H7 (cell line): ENCODE measurements at regions not wholly inside any gene's neighbourhood (a gene's known extent, or its start where the extent isn't known, plus 50 kb on each side); places are given as distances from the start of the nearest gene placed in this dataset.
"Not testable (repeated sequence)": the region's sequence is repeated elsewhere in the genome, so short reads cannot be mapped to it uniquely, and the experiment has no call there.

Source experiments
- DNase-seq: peaks from one replicate; pipeline ENCODE4 v3.0.0; 2012
- H3K27me3 ChIP-seq: 2 replicates; pipeline ENCODE4 v1.6.0; 2011; ENCODE audit warnings: mild to moderate bottlenecking, low read length; ENCODE audit not compliant: control insufficient read depth, insufficient read depth
- H3K36me3 ChIP-seq: replicated peaks from 2 replicates; pipeline ENCODE4 v1.5.1; 2011; ENCODE audit warnings: low read length; ENCODE audit not compliant: control insufficient read depth, insufficient read depth
- H3K4me3 ChIP-seq: 2 replicates; pipeline ENCODE4 v1.5.1; 2011; ENCODE audit warnings: low read depth, mild to moderate bottlenecking, control low read depth, low read length, moderate library complexity; ENCODE audit not compliant: insufficient read depth

GRCh38 chr13:67515895-67516294, 285.8 kb upstream of the PCDH9 start:
- no peak for DNase-seq
- no peaks in the 10 kb centered on the region for H3K36me3 ChIP-seq
- H3K4me3 ChIP-seq, result no peak overlapping the region
- H3K27me3 ChIP-seq, result no peaks in the 10 kb centered on the region

GRCh38 chr13:67509018-67509417, 278.9 kb upstream of the PCDH9 start:
- no peak for DNase-seq
- no peaks in the 10 kb centered on the region for H3K27me3 ChIP-seq
- H3K4me3 ChIP-seq, result no peak overlapping the region

GRCh38 chr13:67508275-67508674, 278.1 kb upstream of the PCDH9 start:
- not testable (repeated sequence) for DNase-seq, H3K36me3 ChIP-seq, H3K27me3 ChIP-seq, H3K4me3 ChIP-seq

More at GRCh38 chr13:67509018-67509417, 278.9 kb upstream of the PCDH9 start:
- H3K36me3 ChIP-seq, result no peaks in the 10 kb centered on the region

- Histone ChIP-seq H3K36me3 (no peaks in the 10 kb centered on the region), H3K27me3 (no peaks in the 10 kb centered on the region), H3K4me3 (no peak overlapping the region)
- DNase-seq, result no peak
Observed at GRCh38 chr13:67506407-67506806, 276.3 kb upstream of the PCDH9 start.

GRCh38 chr13:67505376-67505775, 275.2 kb upstream of the PCDH9 start:
- H3K27me3 ChIP-seq, result no peaks in the 10 kb centered on the region
- no peak overlapping the region for H3K4me3 ChIP-seq
- no peak for DNase-seq
- no peaks in the 10 kb centered on the region for H3K36me3 ChIP-seq

GRCh38 chr13:67498948-67499347, 268.8 kb upstream of the PCDH9 start:
- H3K4me3 ChIP-seq, result no peak overlapping the region

GRCh38 chr13:67493835-67494234, 263.7 kb upstream of the PCDH9 start:
- DNase-seq, result no peak
- Histone ChIP-seq H3K27me3 (no peaks in the 10 kb centered on the region), H3K4me3 (no peak overlapping the region), H3K36me3 (no peaks in the 10 kb centered on the region)

More at GRCh38 chr13:67498948-67499347, 268.8 kb upstream of the PCDH9 start:
- Histone ChIP-seq H3K27me3 (no peaks in the 10 kb centered on the region), H3K36me3 (no peaks in the 10 kb centered on the region)
- DNase-seq, result no peak

- Histone ChIP-seq H3K36me3 (no peaks in the 10 kb centered on the region), H3K27me3 (no peaks in the 10 kb centered on the region), H3K4me3 (no peak overlapping the region)
- no peak for DNase-seq
Observed at GRCh38 chr13:67489016-67489415, 258.9 kb upstream of the PCDH9 start.

- Histone ChIP-seq H3K4me3 (no peak overlapping the region), H3K36me3 (no peaks in the 10 kb centered on the region), H3K27me3 (no peaks in the 10 kb centered on the region)
- DNase-seq, result no peak
Observed at GRCh38 chr13:67481445-67481844, 251.3 kb upstream of the PCDH9 start.

- H3K27me3 ChIP-seq, result no peaks in the 10 kb centered on the region
- no peak overlapping the region for H3K4me3 ChIP-seq
- DNase-seq, result no peak
- H3K36me3 ChIP-seq, result no peaks in the 10 kb centered on the region
Observed at GRCh38 chr13:67474115-67474514, 244.0 kb upstream of the PCDH9 start.

- no peak for DNase-seq
- Histone ChIP-seq H3K27me3 (no peaks in the 10 kb centered on the region), H3K4me3 (no peak overlapping the region)
Observed at GRCh38 chr13:67469623-67470022, 239.5 kb upstream of the PCDH9 start.

GRCh38 chr13:67466569-67466968, 236.4 kb upstream of the PCDH9 start:
- Histone ChIP-seq H3K27me3 (no peaks in the 10 kb centered on the region), H3K4me3 (no peak overlapping the region), H3K36me3 (no peaks in the 10 kb centered on the region)
- no peak for DNase-seq

More at GRCh38 chr13:67469623-67470022, 239.5 kb upstream of the PCDH9 start:
- no peaks in the 10 kb centered on the region for H3K36me3 ChIP-seq

GRCh38 chr13:67464154-67464553, 234.0 kb upstream of the PCDH9 start:
- Histone ChIP-seq H3K4me3 (no peak overlapping the region), H3K27me3 (no peaks in the 10 kb centered on the region), H3K36me3 (no peaks in the 10 kb centered on the region)
- no peak for DNase-seq

GRCh38 chr13:67462098-67462497, 232.0 kb upstream of the PCDH9 start:
- Histone ChIP-seq H3K27me3 (no peaks in the 10 kb centered on the region), H3K36me3 (no peaks in the 10 kb centered on the region), H3K4me3 (no peak overlapping the region)
- DNase-seq, result no peak

GRCh38 chr13:67452526-67452925, 222.4 kb upstream of the PCDH9 start:
- not testable (repeated sequence) for H3K4me3 ChIP-seq, H3K36me3 ChIP-seq, DNase-seq, H3K27me3 ChIP-seq

- H3K36me3 ChIP-seq, result no peaks in the 10 kb centered on the region
- no peaks in the 10 kb centered on the region for H3K27me3 ChIP-seq
- H3K4me3 ChIP-seq, result no peak overlapping the region
- no peak for DNase-seq
Observed at GRCh38 chr13:67445436-67445835, 215.3 kb upstream of the PCDH9 start.
